ENCODE measurements at regions not wholly inside any gene's neighbourhood (a gene's known extent, or its start where the extent isn't known, plus 50 kb on each side); places are given as distances from the start of the nearest gene placed in this dataset.

- TF ChIP-seq REST (IDR thresholded peaks at IDR 0.05; ENCODE audit: low read depth) = no peak
- no peak for TF ChIP-seq MAX (IDR thresholded peaks at IDR 0.05)
- no peak for TF ChIP-seq USF1 (IDR thresholded peaks at IDR 0.05)
- TF ChIP-seq EP300 (IDR thresholded peaks at IDR 0.05; ENCODE audit: borderline replicate concordance) = no peak
- TF ChIP-seq EGR1 (IDR thresholded peaks at IDR 0.05) = no peak
- no peak for TF ChIP-seq TEAD4 (IDR thresholded peaks at IDR 0.05)
- TF ChIP-seq RAD21 (IDR thresholded peaks at IDR 0.05; ENCODE audit: low read depth) = no peak
- no peak for TF ChIP-seq NFIC (IDR thresholded peaks at IDR 0.05)
Measured at GRCh38 chr20:56925831-56926170, 296.7 kb downstream of the TFAP2C start.

GRCh38 chr20:56926501-56926900, 297.4 kb downstream of the TFAP2C start:
- TF ChIP-seq EGR1 (IDR thresholded peaks at IDR 0.05) (no peak), USF1 (IDR thresholded peaks at IDR 0.05) (no peak), NFIC (IDR thresholded peaks at IDR 0.05) (no peak), RAD21 (IDR thresholded peaks at IDR 0.05; ENCODE audit: low read depth) (no peak), TCF12 (IDR thresholded peaks at IDR 0.05; ENCODE audit: low read depth) (no peak), CEBPB (IDR thresholded peaks at IDR 0.05) (no peak), EP300 (IDR thresholded peaks at IDR 0.05; ENCODE audit: borderline replicate concordance) (no peak), TAF1 (IDR thresholded peaks at IDR 0.05; ENCODE audit: low read depth) (no peak), TEAD4 (IDR thresholded peaks at IDR 0.05) (no peak), YY1 (IDR thresholded peaks at IDR 0.05; ENCODE audit: low read depth) (no peak)

- TF ChIP-seq EGR1 (IDR thresholded peaks at IDR 0.05) (no peak), EP300 (IDR thresholded peaks at IDR 0.05; ENCODE audit: borderline replicate concordance) (no peak), RAD21 (IDR thresholded peaks at IDR 0.05; ENCODE audit: low read depth) (no peak), TAF1 (IDR thresholded peaks at IDR 0.05; ENCODE audit: low read depth) (no peak), YY1 (IDR thresholded peaks at IDR 0.05; ENCODE audit: low read depth) (no peak), TCF12 (IDR thresholded peaks at IDR 0.05; ENCODE audit: low read depth) (no peak), MAX (IDR thresholded peaks at IDR 0.05) (no peak), ZBTB7A (IDR thresholded peaks at IDR 0.05; ENCODE audit: low read depth) (no peak), FOXM1 (IDR thresholded peaks at IDR 0.05; ENCODE audit: borderline replicate concordance, low read depth) (no peak)
Measured at GRCh38 chr20:56927127-56927526, 298.0 kb downstream of the TFAP2C start.

- no peak for TF ChIP-seq USF1 (IDR thresholded peaks at IDR 0.05)
- TF ChIP-seq EP300 (IDR thresholded peaks at IDR 0.05; ENCODE audit: borderline replicate concordance) = no peak
- TF ChIP-seq ZBTB7A (IDR thresholded peaks at IDR 0.05; ENCODE audit: low read depth) = no peak
- no peak for TF ChIP-seq TCF12 (IDR thresholded peaks at IDR 0.05; ENCODE audit: low read depth)
- no peak for TF ChIP-seq EGR1 (IDR thresholded peaks at IDR 0.05)
- no peak for TF ChIP-seq MAX (IDR thresholded peaks at IDR 0.05)
- no peak for TF ChIP-seq TAF1 (IDR thresholded peaks at IDR 0.05; ENCODE audit: low read depth)
- no peak for TF ChIP-seq CREB1 (IDR thresholded peaks at IDR 0.05; ENCODE audit: low read depth)
- TF ChIP-seq REST (IDR thresholded peaks at IDR 0.05; ENCODE audit: low read depth) = no peak
- TF ChIP-seq TEAD4 (IDR thresholded peaks at IDR 0.05) = no peak
- TF ChIP-seq RAD21 (IDR thresholded peaks at IDR 0.05; ENCODE audit: low read depth) = no peak
- no peak for TF ChIP-seq CEBPB (IDR thresholded peaks at IDR 0.05)
Measured at GRCh38 chr20:56928007-56928406, 298.9 kb downstream of the TFAP2C start.

- TF ChIP-seq TEAD4 (IDR thresholded peaks at IDR 0.05) (no peak), RAD21 (IDR thresholded peaks at IDR 0.05; ENCODE audit: low read depth) (no peak), TAF1 (IDR thresholded peaks at IDR 0.05; ENCODE audit: low read depth) (no peak), MAX (IDR thresholded peaks at IDR 0.05) (no peak), ZBTB7A (IDR thresholded peaks at IDR 0.05; ENCODE audit: low read depth) (no peak), REST (IDR thresholded peaks at IDR 0.05; ENCODE audit: low read depth) (no peak), FOXM1 (IDR thresholded peaks at IDR 0.05; ENCODE audit: borderline replicate concordance, low read depth) (no peak), NFIC (IDR thresholded peaks at IDR 0.05) (no peak), YY1 (IDR thresholded peaks at IDR 0.05; ENCODE audit: low read depth) (no peak)
Measured at GRCh38 chr20:56929606-56930005, 300.5 kb downstream of the TFAP2C start.

Measured in Ishikawa (cell line).